NCI-H2227 treated with DMSO at 0.1 percent for 48 hours (cell line): ENCODE measurements at regions not wholly inside any gene's neighbourhood (a gene's known extent, or its start where the extent isn't known, plus 50 kb on each side); places are given as distances from the start of the nearest gene placed in this dataset.
"Not testable (repeated sequence)": the region's sequence is repeated elsewhere in the genome, so short reads cannot be mapped to it uniquely, and the experiment has no call there.

Source experiments
- DNase-seq: peaks from one replicate; lab custom pipeline; 2025; lab: John Stamatoyannopoulos, UW

DNA sequence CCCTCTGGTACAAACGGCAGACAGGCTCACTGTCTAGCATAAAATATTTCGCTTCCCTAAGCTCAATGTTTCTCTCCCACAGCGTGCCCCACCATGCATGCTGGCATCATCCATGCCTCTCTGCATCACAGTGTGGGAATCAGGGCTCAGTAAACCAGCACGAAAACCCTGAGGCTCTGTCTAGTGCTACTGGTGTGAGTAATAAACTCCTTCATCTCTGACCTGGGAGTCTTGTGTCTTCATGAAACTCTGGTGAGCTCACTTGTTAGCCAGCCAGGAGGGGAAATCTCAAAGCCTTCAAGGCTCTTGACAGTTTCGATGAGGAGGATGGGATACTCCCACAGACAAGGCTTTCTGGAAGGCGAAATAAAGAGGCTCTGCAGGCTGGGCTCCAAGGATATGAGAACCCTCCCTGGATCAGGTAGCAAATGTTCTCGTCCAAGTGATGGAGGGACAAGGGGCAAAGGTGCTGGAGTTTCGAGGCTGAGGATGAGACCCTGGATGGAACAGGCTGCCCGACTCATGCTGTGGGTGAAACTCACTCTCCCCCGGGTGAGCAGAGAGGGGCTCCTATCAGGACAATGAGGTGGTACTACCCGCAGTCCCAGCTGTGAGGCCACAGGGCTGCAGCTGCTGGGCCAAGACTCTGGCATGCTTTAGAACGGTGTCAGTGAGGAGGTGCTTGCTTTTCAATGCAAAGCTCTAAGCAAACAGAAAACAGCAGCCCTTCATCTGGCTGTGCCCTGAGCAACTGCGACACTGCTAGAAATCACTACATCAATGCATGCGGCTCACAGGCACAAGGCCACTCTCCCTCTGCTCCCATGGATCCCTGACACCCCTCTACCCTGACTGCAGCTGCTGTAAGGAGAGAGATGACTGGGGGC, 69.3 kb downstream of the SHANK2 start:
- DNase-seq = no peak

DNA sequence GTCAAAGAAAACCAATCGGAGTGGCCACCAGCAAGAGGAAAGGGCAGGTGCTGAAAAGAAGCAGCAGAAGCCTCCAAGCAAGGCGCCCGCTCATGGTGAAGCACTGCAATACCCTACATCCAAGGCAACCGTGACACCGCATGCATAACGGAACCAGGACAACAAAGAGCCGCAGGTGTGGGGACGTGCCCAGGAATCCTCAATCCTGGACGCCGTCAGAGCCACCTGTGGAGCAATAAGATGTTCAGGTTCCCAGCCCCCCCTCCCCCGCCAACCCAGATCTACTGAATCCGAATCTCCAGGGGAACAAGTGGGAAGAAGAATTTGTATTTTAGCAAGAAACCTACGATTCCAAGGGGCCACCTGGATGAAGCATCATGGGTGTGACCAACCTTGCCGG, 70.8 kb downstream of the SHANK2 start:
- no peak for DNase-seq

DNA sequence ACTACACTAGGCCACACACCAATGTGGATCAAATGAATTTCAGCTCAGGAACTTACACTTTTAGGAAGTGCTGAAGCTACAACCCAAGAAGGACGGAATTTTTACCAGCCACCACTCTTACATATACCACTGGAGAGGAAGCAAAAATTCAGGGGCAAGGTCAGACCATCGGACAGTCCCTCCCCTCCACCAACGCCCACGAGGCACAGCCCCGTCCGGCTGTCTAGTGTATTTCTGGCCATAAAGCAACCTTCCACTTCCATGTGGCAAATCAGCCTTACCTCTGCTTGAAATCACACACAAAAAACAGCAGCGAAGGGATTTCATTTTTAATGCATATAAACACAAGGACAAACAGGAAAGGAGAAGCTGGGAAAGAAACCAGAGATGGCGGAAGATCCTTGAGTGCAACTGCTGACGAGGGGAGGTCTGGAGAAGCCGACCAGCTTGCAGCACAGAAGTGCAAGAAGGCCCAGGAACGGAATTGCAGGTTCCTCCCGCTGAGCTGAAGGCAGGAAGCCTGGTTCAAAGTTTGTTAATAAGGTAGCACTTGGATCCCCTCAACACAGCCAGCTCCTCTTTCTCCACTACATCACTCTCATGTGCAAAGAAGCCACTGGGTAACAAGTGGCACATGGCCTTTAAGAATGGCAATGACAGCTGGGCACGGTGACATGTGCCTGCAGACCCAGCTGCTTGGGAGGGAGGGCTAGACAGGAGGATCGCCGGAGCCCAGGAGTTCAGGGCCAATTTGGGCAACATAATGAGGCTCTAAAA, 71.5 kb downstream of the SHANK2 start:
- no peak for DNase-seq

DNA sequence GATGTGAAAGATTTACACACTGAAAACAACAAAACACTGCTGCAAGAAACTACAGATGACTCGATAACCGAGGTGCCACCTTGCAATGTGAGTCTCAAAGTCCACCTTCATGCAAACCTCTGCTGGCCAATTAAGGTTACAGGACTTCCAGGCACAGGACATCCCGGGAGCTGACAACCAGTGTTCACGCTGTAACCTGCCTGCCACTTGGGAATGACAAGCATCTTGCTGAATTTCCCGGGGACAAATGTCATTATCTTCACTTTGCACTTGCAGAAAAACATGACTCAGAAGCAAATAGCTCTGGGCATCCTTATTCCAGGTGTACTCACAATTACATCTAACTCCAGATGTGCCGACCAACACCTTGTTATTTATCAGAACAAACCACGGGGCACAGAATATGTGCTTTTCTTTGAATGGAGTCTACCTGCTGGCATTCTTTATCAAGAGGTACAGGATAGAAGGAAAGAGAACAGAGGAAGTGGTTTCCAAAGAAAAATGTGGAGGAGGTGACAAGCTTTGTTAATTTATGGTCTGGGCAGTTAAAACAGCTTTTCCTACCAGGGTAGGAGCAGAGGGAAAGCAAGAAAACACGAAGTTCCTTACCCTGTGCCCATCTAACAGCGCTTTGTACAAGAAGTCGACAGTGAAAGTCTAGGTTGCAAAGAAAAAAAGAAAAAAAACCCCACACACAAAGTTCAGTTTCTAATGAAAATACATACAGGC, 72.3 kb downstream of the SHANK2 start:
- no peak for DNase-seq

DNA sequence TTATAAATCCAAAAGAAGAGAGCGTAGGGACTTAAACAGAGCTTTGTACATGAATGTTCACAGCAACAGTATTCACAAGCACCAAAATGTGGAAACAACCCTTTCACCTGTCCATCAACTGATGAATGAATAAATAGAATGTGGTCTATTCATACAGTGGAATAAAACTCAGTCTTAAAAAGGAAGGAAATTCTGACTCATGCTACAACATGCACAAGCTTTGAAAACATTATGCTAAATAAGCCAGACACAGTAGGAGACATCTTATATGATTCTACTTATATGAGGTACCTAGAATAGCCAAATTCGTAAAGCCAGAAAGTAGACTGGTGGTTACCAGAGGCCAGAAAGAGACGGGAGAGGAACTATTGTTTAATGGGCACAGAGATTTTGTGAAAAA, 74.3 kb downstream of the SHANK2 start:
- no peak for DNase-seq

DNA sequence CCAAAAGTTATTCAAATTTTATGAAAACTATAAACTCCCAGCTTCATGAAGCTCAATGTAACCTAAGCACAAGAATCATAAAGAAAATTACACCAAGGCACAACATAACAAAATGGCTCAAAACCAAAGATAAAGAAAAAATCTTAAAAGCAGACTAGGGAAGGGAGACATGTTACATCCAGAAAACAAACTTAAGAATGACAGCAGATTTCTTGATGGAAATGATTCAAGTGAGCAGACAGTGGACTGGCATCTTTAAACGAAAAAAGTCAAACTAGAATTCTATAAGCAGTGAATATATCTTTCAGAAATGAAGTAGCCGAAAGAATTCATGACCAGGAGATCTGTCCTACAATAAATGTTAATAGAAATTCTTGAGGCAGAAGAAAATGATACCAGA, 75.6 kb downstream of the SHANK2 start:
- DNase-seq = no peak

DNA sequence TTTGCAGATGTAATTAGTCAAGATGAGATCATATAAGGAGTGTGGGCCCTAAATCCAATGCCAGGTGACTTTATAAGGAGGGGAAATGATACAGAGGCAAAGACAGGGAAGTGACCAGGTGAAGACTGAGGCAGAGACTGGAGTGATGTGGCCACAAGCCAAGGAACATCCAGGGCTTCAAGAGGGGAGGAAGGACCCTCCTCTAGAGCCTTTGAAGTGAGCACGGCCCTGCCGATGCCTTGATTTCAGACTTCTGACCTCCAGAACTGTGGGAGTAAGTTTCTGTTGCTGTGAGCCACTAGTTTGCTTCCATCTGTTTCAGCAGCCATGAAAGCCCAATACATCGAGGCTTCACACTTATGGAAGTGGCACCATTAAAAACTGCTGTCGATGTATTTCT, 78.7 kb downstream of the SHANK2 start:
- DNase-seq = no peak

DNA sequence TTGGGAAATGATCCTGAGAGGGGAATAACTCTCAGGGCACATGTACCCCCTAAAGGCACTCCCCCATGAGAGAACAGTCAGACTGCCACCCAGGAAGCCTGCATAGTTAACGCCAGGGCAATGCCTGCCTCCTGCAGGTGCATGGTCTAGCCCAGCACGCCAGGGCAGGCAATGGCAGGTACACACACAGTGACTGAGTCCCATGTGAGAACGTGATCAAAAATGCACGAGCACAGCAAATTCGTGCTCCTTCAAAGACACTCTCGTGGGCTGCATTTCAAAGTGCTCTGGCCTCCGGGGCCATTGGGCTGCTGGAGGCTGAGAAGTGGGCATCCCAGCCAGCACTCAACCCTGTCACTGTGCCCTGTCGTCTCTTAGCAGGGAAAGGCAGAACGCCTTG, 79.7 kb downstream of the SHANK2 start:
- no peak for DNase-seq

DNA sequence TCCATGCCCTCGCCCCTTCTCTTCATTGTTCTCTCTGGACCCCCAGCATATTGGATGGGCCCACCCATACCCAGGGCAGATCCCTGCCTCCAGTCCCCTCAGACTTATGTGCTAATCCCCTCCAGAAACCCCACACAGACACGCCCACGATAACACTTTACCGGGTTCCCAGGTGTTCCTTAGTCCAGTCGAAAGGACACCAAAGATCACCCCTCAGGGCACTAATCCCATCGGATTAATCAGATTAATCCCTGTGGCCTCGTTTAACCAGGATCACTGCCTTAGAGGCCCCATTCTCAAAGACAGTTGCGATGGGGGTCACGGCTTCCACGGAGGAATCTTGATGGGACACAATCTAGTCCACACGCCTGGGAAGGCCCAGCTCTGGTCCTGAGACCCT, 80.8 kb downstream of the SHANK2 start:
- DNase-seq = no peak

DNA sequence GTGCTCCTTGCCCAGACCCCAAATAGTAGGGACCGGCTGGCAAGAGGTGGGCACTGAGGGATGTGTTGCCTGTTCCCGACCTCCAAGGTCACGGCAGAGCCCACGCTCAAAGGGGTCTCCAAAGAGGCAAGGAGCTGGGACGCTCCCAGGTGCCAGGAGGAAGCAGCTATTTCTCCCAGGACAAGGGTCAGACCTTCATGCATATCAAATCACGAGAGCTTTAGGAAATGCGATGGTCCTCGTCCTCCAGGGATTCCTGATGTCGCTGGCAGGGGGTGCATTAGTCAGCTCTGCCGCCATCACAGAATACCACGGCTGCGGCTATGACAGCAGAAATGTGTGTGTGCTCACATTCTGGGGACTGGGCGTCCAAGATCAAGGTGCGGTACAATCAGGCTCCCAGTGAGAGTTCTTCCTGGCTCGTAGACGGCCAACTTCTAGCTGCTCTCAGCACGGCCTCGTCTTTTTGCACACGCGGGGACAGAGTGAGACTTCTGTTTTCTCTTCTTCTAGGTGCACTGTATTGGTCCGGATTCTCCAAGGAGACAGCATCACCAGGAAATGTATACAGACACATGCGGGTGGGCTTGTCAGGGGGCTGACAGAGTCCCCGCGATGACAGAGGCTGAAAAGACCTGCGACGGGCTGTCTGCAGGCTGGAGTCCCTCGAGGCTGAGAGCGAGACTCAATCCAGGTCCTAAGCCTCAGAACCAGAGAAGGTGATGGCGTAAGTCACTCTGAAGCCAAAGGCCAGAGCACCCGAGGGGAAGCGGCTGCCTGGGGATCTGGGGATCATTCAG, 81.6 kb downstream of the SHANK2 start:
- DNase-seq = no peak

DNA sequence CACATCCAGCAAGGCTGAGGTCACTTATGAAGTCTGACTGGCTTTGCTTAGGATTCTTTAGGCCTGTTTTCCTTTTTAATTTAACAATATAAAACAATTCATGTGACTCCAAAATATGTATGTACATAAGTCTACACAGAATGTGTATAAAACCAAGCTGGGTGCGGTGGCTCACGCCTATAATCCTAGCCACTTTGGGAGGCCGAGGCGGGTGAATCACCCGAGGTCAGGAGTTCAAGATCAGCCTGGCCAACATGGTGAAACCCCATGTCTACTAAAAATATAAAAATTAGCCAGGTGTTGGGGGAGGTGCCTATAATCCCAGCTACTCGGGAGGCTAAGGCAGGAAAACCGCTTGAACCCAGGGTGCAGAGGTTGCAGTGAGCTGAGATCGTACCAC, 83.1 kb downstream of the SHANK2 start:
- DNase-seq = no peak

DNA sequence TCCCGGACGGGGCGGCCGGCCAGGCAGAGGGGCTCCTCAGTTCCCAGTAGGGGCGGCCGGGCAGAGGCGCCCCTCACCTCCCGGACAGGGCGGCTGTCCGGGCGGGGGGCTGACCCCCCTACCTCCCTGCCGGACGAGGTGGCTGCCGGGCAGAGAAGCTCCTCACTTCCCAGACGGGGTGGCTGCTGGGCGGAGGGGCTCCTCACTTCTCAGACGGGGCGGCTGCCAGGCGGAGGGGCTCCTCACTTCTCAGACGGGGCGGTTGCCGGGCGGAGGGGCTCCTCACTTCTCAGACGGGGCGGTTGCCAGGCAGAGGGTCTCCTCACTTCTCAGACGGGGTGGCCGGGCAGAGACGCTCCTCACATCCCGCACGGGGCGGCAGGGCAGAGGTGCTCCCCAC, 84.6 kb downstream of the SHANK2 start:
- not testable (repeated sequence) for DNase-seq

DNA sequence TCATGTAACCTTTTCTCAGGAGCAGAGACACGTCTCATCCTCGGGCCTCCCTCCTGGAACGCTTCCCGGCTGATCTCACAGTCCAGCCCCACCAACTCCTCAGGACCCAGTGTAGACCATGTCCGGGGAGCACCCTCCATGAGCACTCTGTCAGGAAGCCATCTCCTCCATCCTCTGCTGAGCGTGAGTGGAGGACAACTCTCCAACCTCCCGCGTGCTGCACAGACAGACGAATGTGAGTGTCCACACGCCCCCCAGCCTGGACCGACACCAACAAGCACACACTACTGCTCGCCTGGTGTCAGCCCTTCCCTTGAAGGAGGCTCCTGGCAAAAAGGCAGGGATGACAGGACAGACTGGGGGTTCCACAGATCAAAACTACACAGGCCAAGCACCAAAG, 86.6 kb downstream of the SHANK2 start:
- no peak for DNase-seq

DNA sequence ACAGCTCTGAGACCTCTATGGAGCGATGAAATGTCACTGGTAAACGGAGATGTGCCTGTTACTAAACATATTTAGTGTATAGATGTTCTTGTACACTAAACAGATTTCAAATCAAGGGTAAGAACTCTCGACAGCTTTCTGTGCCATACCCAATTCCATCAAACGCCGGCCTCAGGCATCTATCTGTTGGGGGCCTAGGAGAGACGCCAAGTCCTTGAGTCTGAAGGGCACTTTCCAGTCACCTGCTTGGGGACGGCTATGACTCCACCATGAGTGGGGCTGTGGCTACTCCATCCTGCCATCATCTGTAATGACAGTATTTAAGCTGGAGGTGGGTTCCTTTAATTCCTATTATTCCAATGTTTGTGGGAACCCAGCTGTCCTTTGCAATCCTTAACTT, 87.8 kb downstream of the SHANK2 start:
- no peak for DNase-seq

DNA sequence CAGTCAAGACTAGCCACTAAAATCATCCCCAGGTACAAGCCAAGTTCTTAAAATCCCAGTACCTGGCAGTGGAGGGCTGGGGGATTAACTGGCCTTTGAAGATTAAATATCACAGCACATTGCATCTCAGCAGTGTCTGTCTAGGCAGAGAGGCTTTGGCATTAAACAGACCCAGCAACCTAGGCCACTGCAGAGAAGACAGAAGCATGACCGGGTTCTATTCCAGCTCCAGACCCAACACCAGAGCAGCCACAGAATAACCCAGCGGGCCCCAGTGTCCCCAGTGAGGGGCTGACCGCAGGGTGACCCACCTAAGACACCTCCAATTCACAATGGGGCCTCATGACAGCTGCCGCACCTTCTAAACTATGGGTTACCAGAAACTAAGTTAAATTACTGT, 88.2 kb downstream of the SHANK2 start:
- DNase-seq = no peak

DNA sequence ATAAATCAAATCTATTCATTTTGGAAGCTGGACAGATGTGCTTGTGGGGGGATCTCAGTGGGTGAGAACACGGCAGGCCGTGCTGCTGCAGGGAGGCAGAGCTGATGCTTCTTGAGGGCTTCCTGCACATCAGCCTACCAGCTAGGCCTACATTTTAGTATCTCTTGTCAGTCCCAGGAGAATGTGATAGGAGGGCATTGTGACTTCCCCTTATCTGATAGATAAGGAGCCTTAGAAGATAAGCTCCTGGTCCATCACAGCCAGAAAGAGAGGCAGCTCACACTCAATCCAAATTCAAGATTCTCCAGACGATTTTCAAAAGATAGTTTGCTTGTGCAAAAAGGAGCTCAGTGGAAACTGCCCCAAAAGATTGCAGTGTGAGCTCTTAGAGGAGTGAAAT, 89.0 kb downstream of the SHANK2 start:
- no peak for DNase-seq

DNA sequence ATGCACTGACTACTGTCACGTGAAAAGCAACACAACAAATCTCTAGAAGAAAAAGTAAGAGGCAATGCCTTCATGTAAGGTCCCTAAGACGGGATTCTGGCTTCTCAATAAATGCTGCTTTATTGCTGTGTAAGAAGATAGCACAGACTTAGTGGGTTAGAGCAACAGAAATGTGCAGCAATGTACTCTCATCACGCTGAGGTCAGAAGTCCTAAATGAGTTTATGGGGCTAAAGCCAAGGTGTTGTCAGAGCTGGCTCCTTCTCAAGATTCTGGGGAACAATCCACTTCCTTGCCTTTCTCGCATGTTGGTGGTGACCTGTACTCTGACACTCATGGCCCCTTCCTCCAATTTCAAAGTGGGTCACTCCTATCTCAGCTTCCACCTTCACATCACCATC, 93.4 kb downstream of the SHANK2 start:
- DNase-seq = no peak

DNA sequence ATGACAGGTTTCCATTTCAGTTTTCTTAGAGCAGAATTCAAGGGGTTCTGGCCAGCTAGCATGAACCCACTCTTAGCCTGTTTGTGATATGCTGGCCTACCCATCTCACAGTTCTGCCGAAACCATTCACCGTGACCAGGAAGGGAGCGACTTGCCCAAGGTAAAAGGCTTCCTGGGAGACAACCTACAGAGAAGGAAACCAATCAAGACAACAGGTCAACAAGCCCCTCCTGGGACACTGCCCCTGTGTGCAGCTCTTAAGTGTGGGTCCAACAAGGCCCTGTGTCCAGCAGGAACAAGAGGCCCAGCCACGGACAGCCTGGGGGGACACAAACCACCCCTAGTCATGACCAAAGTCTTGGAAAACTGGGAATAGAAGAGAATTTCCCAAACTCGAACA, 94.7 kb downstream of the SHANK2 start:
- not testable (repeated sequence) for DNase-seq

DNA sequence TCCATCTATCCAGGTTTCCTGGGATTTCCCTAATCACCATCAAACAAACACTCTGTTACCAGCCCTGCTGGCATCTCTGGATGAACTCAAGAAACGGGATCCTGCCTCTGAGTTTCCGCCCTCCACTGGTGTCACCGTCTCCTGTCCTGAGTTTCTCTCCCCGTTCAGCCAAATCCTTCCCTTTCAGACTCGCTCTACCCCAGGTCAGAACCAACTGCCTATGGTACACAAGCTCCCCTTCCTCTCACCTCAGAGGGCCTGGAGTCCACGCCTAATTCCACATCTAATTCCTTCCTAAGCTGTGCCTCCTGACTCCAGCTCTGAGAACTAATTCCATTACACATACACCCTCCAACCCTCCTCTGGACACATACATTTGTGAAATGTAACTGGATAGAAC, 96.1 kb downstream of the SHANK2 start:
- no peak for DNase-seq

DNA sequence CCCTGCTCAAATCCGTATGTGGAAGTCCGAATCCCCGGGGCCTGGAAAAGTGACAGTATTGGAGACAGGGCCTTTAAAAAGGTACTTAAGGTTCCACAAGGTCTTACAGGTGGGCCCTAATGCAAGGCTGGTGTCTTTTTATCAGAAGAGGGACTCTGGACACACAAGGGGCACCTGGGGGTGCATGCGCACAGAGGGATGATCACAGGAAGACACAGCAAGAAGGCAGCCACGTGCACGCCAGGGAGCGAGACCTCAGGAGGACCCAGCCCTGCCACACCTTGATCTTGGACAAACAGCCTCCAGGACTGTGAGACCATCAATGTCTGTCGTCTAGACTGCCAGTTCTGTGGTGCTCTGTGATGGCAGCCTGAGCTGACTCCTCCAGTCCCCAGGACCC, 96.5 kb downstream of the SHANK2 start:
- no peak for DNase-seq

DNA sequence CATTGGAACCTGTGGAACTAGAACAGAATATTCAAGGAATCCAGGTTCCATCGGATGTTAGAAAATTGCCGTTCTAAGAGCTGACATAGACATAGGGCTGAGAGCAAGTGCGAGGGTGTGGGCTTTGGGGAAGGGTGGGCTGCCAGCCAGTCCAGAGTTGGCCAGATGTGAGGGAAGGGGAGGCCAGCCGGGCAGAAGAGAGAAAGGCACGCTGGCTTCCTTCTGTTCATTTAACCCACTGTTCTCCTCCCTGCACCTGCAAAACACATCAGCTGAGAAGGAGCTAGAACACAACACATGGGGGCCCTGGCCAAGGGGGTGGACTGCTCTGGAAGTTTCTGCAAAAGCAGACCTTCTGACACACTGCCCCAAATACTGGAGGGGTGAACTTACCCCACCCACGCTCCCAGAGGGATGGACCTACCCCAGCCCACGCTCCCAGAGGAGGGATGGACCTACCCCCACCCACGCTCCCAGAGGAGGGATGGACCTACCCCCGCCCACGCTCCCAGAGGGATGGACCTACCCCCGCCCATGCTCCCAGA, 98.0 kb downstream of the SHANK2 start:
- DNase-seq = no peak

DNA sequence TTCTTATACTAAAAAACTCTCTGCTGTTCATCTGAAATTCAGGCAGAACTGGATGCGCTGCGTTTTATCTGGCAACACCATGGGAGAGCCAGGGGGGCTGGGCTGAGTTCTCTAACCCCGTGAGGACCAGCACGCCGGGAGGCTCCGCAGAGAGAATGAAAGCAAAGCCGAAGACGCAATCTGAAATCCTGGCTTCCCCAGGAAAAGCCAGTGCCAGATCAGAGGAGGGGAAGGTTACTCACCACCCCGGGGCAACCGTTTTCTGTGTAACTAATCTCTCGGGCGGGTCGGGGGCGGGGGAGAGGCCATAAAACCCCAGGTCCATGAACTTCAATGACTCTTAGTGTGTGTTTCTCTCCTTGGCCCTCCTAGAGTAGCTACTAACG, 99.4 kb downstream of the SHANK2 start:
- DNase-seq = no peak
